ENCODE measurements at regions not wholly inside any gene's neighbourhood (a gene's known extent, or its start where the extent isn't known, plus 50 kb on each side); places are given as distances from the start of the nearest gene placed in this dataset.

DNA sequence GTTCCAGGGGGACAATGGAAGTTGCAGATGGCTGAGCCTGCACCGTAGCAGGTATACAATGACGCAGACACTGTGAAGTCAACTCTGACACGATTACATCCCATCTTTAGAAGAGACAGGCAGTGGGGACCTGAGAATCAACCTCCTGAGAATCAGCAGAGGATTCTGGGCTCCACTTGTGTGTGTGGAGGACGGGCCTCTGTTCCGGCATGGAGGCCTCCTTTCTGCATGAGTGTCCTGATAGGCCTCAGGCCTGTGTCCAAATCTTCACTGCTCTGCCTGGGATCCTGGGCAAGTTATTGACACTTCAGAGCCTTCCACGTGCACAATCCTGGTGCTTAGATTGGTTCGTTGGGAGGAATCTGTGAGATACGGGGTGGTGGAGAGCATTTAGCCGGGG is 151.2 kb upstream of the COL5A1 start:
- Histone ChIP-seq H3K4me3 (ENCODE audit: low read depth, low read length, poor library complexity, severe bottlenecking) (no peak overlapping the region), H3K4me1 (ENCODE audit: insufficient read depth, low read length, poor library complexity, severe bottlenecking) (peaks cover 19% of the 10 kb centered on the region), H3K27me3 (replicated peaks; ENCODE audit: insufficient read depth, low read depth, low read length, poor library complexity) (no peaks in the 10 kb centered on the region), H3K9me3 (ENCODE audit: low read depth, low read length, poor library complexity, severe bottlenecking) (no peaks in the 10 kb centered on the region), H3K27ac (ENCODE audit: low read depth, low read length, poor library complexity, severe bottlenecking) (no peak overlapping the region), H3K36me3 (ENCODE audit: insufficient read depth, low read length, poor library complexity, severe bottlenecking) (no peaks in the 10 kb centered on the region)
- intact Hi-C loops (cut with micrococcal nuclease; ENCODE audit: unreplicated experiment): no loop called here
- ChIA-PET CTCF (no interaction called here), POLR2A (ENCODE audit: low non-redundant PET) (no interaction called here)
- DNase-seq (ENCODE audit: low spot score): no peak
- no TSS peak for BruUV-seq (replicated peaks)
- TF ChIP-seq EZH2 (IDR thresholded peaks at IDR 0.05; ENCODE audit: borderline replicate concordance, low read depth, low read length, poor library complexity, severe bottlenecking): no peak
- TF ChIP-seq, protein P1, sequence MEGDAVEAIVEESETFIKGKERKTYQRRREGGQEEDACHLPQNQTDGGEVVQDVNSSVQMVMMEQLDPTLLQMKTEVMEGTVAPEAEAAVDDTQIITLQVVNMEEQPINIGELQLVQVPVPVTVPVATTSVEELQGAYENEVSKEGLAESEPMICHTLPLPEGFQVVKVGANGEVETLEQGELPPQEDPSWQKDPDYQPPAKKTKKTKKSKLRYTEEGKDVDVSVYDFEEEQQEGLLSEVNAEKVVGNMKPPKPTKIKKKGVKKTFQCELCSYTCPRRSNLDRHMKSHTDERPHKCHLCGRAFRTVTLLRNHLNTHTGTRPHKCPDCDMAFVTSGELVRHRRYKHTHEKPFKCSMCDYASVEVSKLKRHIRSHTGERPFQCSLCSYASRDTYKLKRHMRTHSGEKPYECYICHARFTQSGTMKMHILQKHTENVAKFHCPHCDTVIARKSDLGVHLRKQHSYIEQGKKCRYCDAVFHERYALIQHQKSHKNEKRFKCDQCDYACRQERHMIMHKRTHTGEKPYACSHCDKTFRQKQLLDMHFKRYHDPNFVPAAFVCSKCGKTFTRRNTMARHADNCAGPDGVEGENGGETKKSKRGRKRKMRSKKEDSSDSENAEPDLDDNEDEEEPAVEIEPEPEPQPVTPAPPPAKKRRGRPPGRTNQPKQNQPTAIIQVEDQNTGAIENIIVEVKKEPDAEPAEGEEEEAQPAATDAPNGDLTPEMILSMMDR (conservative IDR thresholded peaks at IDR 0.05; ENCODE audit: low read depth, low read length): no peak

DNA sequence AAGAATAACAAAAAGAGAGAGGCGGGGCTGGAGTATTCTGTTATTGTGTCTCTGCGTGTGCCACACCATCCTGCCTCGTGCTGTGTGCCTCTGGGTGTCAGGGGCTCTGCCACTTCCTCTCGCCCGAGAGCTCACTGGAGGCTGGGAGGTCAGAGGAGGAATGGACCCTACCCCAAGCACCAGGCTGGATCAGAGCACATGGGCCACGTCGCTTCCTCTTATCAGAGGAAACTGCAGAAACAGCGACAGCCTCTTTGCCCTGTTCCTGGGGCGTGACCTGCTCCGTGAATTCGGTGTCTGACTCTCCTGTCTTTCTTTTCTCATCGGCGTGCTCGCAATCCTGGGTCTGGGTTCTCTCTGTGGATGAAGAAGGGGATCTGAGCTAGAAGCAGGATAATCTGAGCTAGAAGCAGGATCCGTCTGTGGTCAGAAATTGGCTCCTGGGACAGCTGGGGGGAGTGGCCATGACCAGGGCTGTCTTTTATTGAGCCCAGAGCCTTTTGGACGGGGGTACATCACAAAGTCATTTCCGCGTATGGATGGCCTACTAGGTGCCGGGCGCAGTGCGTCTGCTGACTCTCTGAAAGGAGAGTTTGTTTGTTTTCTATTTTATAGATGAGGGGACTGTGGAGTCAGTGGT is 150.3 kb upstream of the COL5A1 start:
- H3K27me3 ChIP-seq (replicated peaks; ENCODE audit: insufficient read depth, low read depth, low read length, poor library complexity): no peaks in the 10 kb centered on the region
- CTCF ChIA-PET: no interaction called here
- TF ChIP-seq, protein P1 (conservative IDR thresholded peaks at IDR 0.05; ENCODE audit: low read depth, low read length): no peak
- no peak for TF ChIP-seq EZH2 (IDR thresholded peaks at IDR 0.05; ENCODE audit: borderline replicate concordance, low read depth, low read length, poor library complexity, severe bottlenecking)
- intact Hi-C loops (cut with micrococcal nuclease; ENCODE audit: unreplicated experiment): no loop called here
- peaks cover 19% of the 10 kb centered on the region for H3K4me1 ChIP-seq (ENCODE audit: insufficient read depth, low read length, poor library complexity, severe bottlenecking)
- H3K27ac ChIP-seq (ENCODE audit: low read depth, low read length, poor library complexity, severe bottlenecking): no peak overlapping the region
- no peak for DNase-seq (ENCODE audit: low spot score)
- H3K4me3 ChIP-seq (ENCODE audit: low read depth, low read length, poor library complexity, severe bottlenecking): no peak overlapping the region
- no peaks in the 10 kb centered on the region for H3K9me3 ChIP-seq (ENCODE audit: low read depth, low read length, poor library complexity, severe bottlenecking)
- POLR2A ChIA-PET (ENCODE audit: low non-redundant PET): no interaction called here
- BruUV-seq (replicated peaks): no TSS peak
- H3K36me3 ChIP-seq (ENCODE audit: insufficient read depth, low read length, poor library complexity, severe bottlenecking): no peaks in the 10 kb centered on the region

DNA sequence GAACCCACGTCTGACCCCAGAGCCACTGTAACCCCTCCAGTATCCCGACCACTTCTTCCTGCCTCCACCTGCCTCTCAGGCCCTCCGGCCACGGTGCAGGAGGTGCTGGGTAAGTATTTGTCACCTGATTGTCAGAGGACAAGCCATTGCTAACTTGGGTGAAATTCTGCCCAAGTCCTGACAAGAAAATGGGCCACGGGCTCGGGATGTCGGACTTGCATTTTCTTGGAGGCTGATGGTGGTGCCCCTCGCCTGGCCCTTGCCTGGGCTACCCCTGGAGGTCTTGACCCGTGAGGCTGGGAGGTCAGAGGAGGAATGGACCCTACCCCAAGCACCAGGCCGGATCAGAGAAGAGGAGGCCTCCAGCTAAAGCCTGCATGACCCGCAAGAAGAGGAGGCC is 149.7 kb upstream of the COL5A1 start:
- Histone ChIP-seq H3K36me3 (ENCODE audit: insufficient read depth, low read length, poor library complexity, severe bottlenecking) (no peaks in the 10 kb centered on the region), H3K9me3 (ENCODE audit: low read depth, low read length, poor library complexity, severe bottlenecking) (no peaks in the 10 kb centered on the region), H3K4me3 (ENCODE audit: low read depth, low read length, poor library complexity, severe bottlenecking) (no peak overlapping the region), H3K27me3 (replicated peaks; ENCODE audit: insufficient read depth, low read depth, low read length, poor library complexity) (no peaks in the 10 kb centered on the region), H3K27ac (ENCODE audit: low read depth, low read length, poor library complexity, severe bottlenecking) (no peak overlapping the region), H3K4me1 (ENCODE audit: insufficient read depth, low read length, poor library complexity, severe bottlenecking) (peaks cover 19% of the 10 kb centered on the region)
- BruUV-seq (replicated peaks): no TSS peak
- intact Hi-C loops (cut with micrococcal nuclease; ENCODE audit: unreplicated experiment): no loop called here
- POLR2A ChIA-PET (ENCODE audit: low non-redundant PET): no interaction called here
- DNase-seq (ENCODE audit: low spot score): no peak
- TF ChIP-seq, protein P1 (conservative IDR thresholded peaks at IDR 0.05; ENCODE audit: low read depth, low read length): no peak
- no peak for TF ChIP-seq EZH2 (IDR thresholded peaks at IDR 0.05; ENCODE audit: borderline replicate concordance, low read depth, low read length, poor library complexity, severe bottlenecking)
- CTCF ChIA-PET: no interaction called here
